ENCODE measurements at regions not wholly inside any gene's neighbourhood (a gene's known extent, or its start where the extent isn't known, plus 50 kb on each side); places are given as distances from the start of the nearest gene placed in this dataset.
A peak's percentile ranks its signal among the peaks of the same experiment; 100 is the strongest.

DNA sequence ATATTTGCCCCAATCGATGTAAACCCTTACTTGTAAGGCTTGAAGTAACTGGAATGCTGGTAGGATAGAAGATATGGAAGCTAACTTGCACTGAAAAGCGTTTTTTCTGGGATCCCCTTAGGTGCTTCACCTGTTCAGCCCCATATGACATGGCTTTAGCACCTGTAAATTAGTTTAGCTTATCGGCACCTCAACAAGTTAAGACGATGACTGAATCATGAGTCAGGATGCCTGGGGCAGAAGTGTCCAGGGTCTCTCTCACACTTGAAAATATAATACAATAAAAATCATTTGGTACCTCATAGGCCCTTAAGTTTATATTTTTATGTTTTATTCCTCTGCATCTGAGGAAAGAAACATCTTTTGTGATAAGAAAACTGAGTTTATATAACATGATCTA lies 409.2 kb upstream of the LRRC4C start:
- no peak for DNase-seq

DNA sequence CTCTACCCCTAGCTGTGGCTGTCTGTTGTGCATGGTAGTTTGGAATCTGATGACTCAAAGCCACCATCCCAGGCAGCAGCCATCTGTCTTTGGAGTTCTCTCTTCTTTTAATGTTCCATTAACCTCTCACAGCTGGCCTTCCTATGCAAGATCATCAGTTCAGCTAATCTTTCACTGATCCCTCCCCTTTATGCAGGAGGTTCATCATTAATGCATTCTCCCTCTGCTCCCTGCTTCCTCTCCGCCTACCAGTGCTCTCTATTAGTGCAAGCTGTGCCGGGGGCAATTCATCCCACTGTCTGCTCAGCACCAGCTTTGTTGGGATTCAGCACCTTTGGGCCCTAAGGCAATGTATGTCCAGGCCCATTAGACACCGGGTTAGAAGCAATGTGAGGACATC lies 413.0 kb upstream of the LRRC4C start:
- no peak for DNase-seq

DNA sequence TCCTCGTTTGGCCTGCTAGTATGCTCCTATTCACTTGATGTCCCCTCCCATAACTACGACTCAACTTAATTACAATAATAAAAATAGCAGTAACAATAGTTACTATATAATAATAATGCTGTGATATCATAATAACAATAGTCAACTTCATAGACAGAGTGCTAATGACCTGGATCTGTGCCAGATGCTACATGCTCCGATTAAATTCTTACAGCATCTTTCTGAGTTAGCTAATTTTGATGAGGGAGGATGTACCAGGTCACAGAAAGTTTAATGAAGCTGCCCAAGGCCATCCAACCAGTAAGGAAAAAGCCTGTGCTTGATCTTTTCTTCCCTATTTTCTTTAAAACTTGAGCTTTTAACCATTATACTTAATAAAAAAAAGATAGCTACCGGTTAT lies 413.4 kb upstream of the LRRC4C start:
- no peak for DNase-seq

DNA sequence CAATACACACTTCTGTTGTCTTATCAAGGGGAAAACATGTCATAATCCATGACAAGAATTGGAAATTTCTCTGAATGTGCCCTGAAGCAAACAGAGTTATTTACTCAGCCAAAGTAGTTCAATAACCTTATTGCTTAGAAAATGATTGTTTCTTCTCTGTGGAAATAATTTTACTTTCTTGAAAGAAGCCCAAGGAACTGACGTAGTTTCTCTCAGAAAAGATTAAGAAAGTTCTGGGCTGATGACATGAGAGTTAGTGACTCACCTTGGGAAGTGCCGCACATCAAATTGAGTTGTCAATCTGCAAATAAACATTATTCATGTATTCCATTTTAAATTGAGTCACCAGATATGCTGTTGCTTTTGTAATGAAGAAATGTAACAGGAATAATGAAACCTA lies 418.6 kb upstream of the LRRC4C start:
- no peak for DNase-seq

DNA sequence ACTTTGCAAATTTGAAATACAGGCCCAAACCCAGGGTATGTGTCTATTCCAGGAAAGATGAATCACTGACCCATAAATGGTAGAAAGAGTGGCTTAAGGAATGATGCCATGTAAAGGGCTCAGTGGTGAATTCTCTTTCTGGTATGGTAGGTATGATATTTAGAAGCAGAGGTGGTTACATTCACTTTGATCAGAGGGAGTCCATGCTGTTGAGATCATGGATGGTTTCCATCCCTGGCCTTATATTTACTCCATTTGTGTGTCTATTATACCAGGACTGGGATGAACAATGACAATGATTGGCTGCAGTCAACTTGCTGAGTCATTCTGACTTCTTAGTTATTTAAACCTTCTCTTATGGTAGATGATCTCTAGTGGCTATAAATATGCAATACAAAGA lies 419.8 kb upstream of the LRRC4C start:
- no peak for DNase-seq

DNA sequence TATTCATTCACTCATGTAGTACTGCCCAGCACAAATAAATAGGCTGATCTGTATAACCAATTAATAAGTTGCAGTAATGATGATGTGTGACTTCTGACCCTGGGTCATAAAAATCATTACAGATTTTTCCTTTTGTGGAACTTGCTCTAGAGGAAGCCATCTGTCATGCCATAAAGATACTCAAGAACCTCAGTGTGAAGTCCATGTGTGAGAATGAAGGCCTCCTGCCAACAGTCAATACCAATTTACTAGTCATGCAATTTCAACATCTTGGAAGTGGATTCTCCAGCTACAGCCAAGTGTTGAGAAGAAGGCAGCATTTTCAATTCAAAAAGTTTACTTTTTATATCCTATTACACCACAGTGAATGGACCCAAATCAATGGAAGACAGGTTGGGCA lies 435.6 kb upstream of the LRRC4C start:
- DNase-seq = no peak

DNA sequence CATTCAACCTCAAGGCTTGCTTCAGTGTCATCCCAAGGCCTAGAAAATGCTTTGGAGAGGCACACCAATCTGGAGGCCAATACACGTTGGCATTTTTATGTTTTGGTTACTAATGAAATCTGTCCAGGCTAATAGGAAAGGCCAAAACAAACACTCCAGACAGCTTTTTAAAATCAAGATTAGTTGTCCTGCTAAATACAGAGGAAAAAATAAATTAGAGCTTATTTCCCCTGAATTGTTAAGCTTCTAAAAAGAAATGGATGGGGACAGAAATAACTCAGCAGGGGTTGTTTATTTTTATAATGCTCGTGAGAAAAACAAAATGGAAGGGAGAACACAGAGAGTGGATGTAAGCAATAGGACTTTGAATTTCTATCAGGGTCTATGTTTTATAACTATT lies 438.5 kb upstream of the LRRC4C start:
- no peak for DNase-seq

DNA sequence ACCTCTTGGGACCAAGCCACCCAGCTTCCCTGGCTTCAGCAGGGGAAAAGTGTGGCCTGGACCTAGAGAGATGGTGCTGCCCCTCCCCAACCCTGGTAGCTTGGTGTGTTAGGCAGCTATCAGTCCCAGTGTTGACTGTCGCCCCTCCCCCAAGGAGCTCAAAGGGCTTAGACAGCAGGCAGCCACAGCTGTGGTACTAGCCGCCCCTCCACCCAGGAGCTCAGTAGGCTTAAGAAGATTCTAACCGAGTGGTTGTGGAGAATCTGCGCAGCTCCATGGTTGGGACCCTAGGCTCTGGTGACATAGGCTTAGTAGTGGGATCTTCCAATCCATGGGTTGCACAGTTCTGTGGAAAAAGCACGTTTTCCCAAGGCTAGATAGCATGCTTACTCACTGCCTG lies 458.4 kb upstream of the LRRC4C start:
- no peak for DNase-seq

DNA sequence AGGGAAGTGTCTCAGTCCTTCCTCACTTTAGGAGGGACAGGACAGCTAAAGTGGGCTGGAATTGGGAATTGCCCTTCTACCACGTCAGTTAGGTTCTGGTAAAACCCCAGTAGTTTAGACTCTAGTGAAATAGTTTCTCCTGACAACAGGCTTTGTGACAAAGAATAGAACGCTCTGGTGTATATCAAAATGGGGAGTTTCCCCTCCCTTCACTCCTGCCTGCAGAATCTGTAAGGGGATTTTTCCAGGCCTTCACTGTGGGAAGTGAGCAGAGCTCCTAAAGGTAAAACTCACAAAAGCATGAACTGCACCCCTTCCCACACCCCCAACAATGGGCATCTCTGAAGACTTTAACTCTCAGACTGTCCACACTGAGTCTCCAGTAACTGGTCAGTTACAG lies 460.9 kb upstream of the LRRC4C start:
- DNase-seq = no peak

DNA sequence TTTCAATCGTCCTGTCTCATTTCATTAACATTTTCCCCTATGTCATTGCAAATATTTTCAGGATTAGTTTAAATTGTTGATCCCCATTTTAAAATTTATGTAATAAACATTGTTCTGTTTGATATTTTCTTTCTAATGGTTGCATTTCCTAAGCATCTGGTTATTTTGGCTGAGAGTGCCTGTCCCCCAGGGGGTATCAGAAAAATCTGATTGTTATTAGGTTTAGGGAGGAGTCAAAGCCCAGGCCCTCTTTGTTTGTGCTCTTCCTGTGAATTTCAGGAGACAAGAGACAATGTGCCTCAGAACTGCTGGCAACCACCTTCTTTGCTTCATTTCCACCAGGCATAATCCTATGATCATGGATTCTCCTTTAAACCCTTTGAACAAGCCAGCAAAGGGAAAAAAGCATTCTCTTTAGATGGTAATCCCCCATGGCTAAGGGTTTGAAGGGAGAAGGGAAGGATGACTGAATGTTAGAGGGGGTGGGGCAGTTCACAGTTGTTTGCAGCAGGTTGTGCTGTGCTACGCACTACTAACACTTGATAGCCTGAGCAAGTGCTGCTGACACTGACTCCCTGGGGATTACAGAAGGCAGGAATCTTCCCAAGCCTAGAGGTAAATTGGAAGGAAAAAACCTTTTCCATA lies 462.4 kb upstream of the LRRC4C start:
- DNase-seq = no peak

DNA sequence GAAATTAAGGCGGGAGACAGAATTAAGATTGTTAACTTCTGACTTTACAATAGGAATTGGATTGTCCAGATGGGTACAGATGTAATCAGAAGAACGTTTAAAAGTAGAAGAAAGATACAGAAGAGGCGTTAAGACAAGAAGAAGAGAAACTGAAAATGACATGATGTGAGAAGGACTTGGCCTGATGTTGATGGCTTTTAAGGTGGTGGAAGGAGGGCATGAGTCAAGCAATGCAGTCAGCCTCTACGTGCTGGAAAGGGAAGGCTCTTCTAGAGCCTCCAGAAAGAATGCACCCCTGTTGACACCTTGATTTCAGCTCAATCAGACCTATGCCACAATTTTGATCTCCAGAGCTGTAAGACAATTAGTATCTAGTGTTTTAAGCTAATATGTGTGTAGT lies 466.9 kb upstream of the LRRC4C start:
- DNase-seq = no peak

DNA sequence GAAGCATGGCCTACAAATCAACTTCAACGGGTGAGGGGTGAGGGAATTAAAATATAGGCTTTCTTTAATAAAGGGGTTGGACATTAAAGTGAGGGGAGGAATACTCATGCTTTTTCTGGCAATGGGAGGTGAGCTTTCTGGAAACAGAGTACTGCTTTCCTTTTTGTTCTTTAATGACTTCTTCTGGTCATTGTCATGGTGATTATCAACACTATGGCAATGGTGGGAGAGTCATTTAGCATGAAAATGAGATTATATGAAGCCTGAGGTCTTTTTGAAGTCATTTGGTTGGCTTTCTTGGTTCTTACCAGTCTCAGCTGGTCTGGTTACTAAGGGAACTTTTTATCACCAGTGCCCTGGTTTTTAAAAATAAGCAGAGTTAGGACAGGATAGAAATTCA lies 475.8 kb upstream of the LRRC4C start:
- no peak for DNase-seq

DNA sequence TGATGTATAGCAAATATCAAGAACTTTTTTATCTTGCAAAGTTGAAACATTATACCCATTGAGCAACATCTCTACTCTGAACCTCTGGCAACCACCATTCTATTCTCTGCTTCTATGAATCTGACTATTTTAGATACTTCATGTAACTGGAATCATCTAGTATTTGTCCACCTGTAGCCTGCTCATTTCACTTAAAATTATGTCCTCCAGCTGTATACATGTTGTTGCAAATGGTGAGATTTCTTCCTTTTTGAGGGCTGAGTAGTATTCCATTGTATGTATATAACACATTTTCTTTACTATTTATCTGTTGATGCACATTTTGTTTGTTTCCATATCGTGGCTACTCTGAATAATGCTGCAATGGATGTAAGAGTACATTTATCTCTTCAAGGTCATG lies 476.3 kb upstream of the LRRC4C start:
- DNase-seq = no peak

DNA sequence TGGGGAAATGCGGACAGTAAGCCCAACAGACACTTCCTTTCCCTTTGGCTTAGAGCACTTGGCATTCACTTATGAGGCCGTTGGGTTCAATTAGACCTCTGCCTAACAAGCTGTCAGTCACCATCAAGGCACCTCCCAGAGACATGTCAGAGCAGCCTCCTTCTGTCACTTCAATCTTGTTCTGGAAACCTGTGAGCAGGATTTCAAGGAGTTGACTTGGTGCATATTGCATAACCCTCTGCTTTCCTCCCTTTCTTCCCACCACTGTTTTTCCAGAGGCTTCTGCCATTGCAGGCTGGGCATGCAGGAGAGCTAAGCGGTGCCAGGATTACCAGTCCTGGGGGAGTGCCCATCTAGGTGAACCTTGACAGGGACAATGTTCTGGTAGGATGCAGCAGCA lies 484.2 kb upstream of the LRRC4C start:
- DNase-seq = no peak

DNA sequence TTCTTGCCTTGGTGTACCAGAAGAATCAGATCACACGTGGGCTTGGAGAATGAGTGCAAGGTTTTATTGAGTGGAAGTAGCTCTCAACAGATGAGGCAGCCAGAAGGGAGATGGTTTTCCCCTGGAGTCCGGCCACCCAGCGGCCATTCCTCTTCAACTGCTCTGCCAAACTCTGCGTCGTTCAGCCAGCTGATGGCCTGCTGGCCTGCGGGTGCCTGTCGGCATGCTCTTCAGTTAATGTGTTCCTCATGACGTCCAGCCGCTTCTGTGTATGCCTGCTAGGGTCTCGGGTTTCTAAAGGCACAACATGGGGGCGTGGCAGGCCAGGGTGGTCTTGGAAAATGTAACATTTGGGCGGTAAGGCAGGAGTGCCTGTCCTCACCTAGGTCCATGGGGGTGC lies 487.9 kb upstream of the LRRC4C start:
- DNase-seq = no peak

DNA sequence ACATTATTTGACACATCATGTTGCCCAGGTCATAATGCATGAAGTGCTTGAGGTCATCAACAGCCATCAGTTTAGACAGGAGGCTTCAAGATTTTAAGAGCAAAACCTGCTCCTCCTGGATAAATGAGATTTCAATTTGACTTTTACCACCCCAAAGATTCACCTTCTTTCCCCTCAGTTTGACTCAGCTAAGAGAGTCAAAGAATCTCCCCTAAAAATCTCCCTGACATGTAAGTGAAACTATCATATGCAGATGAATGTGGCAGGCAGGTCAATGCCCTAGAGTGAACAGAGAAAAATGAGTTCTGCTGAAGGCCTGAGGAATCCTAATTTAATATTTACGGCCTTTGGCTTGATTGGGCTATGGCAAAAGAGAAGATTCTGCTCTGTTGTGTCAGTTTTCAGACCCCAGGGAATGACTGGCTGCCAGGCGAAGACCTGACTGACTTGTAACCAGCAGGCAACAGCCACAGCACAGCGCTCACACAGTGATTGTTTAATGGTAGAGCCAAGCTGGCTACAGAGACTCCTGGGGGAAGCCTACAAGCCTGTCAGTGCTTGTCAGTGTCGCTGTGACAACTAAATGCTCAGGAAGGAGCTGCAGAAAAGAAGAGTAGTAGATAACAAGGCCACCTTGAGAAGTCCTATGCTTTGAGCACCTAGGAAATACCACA lies 491.2 kb upstream of the LRRC4C start:
- DNase-seq = no peak

DNA sequence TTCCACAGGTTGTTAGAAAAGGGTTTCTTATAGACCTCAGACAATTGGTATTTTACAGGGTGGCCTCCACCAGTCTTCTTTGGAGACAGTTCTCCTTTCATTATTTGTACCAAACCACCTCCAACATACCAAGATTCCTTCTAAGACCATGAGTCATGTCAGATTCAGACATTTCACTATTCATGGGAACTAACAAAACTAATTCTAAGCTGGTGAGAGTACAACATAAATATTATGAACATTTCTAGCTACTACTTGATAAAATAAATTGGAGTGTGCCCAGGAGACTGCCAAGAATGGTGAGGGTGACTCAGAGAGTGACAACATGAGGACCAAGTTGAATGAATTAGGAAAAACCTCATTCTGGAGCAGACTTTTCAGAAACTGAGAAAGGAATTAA lies 494.6 kb upstream of the LRRC4C start:
- DNase-seq = no peak

DNA sequence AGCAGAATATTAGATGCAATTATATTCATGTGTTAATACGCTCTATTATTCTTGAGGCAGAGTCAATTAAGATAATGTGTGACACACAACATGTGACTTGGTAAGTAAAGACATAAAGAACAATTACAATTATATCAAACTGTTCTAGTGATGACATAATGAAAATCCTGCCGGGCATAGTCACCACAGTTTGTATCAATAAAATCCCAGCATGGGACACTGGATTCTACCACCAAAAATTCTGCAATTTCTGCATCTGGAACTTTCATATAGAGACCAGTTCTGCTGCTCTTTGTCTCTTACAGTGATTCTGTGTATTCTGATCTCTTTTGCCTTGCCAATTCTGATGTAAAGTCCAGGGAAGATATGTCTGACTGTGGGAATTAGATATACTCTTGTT lies 495.6 kb upstream of the LRRC4C start:
- no peak for DNase-seq

DNA sequence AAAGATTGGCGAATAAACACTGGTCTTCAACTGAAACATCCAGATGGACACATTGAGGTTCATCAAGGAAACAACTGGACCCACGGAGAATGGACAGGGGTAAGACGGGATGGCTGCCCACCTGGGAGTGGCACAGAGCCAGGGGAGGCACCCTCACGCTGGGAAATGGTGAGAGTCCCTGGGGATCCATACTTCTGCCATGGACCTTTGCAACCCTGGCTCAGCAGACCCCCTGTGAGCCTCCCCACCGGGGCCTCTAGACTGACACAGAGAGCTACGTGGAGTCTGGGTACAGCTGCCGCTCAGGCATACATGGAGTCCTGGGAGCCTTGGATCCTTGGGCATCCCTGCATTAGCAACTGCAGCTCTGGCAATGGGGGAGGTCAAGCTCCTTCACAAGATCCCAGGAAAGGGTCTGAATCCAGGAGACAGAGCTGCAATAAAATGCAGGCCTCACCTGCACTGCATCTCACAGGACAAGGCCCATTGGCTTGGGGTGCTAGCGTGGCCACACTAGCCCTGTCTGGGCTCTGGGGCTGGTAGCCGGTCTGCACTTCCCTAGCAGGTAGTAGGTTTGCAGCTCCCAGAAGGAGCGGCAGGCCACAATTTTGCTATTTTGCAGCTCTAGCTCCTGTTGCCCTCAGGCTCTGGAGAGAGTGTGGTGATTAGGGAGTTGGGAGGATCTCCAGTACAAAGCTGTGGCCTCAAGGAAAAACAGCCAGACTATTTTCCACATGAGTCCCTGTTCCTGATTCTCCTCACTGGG lies 496.4 kb upstream of the LRRC4C start:
- no peak for DNase-seq

DNA sequence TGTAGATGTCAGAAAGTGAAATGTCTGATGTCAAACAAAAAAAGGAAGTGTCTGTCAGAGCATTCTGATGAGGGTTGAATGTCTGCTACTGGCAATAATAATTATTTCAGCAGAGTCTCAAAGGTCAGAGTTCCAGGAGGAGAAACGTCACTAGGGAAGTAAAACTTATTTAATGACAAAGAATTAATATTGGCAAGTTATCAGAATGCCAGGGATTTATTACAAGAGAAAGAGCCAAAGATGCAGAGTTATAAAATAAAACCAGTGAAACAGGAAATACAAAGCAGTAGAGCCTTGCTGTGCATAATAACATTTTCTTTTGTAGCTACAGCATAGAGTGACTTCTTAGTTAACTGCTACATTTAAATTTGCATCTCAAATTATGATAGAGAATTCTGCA lies 504.0 kb upstream of the LRRC4C start:
- no peak for DNase-seq

DNA sequence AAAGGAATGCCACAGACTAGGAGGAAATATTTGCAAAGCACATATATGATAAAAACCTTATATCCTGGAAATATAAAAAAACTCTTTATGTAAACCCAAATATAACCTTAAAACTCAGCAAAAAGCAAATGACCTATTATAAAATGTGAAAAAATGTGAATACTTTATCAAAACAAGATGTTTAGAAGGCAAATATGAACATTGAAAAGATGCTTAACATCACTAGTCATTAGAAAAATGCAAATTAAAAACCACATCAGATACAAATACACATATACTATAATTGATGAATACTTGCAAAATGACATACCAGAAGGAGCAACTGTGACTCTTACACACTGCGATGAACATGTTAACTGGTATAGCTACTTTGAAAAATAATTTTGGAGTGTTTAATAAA lies 511.2 kb upstream of the LRRC4C start:
- no peak for DNase-seq

DNA sequence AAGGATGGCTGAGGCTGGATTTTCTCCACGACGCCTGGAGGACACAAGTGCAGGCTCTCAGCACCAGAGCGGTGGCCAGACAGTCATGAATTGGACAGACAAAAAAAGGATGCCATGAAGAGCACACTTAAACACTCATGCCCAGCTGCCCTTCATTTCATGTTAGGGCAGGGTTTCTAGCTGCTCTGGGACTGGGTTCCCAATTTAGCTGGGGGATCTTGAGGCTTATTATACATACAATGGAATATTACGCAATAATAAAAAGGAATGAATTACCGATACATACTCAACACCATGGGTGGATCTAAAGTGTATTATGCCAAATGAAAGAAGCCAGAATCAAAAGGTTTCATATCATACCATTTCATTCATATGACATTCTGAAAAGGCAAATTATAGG lies 512.1 kb upstream of the LRRC4C start:
- no peak for DNase-seq

DNA sequence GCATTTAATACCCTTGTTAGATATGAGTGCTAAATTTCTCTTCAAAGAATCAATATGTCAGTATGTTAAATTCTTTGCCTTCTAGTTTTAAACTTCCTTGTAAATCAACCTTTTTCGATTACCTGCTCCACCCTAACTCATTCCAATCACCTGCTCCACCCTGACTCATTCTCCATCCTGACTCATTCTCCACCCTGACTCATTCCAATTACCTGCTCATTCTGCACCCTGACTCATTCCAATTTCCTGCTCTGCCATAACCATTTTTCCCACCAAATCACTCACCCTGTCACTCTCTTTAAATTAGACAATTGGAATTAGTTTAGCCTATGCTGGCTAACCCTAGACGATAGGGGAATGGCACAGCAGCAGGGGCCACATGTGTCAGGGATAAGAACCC lies 519.5 kb upstream of the LRRC4C start:
- peak; percentile 1 for DNase-seq

DNA sequence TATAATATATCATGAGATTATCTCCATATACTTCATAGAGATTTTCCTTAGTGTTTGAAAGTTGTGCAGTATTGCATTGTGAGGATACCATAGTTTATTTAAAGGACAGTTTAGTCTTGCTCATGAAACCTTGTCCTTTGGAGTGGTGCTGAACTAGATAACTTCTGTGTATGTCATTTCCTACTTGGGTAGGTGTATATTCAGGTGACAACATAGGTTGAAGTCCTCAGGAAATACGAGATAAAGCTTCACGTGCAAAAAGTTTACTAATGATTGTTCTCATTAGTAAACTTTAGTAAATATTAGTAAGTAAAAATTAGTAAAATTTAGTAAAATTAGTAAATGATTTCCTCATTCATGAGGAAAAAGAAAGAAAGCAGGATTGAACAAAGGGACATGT lies 521.3 kb upstream of the LRRC4C start:
- DNase-seq = no peak

DNA sequence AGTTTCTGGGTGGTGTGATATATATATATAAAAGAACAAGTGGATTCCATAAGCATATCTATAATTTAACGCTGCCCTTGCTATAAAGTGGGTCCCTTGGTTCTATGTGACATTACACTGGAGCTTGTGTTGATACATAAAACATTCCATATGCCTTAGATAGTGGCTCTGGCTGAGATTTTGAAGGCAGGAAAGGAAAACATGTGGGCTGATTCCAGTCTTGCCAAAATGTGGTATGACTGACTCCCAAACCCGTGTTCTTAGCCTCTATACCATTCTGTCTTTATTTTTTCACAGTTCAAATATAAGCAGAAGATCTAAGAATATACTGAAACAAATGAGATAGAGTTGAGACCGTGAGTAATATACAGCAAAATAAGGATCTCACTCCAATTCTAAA lies 522.8 kb upstream of the LRRC4C start:
- no peak for DNase-seq

Measured in activated CD4-positive, alpha-beta T cell treated with anti-CD3 and anti-CD28 coated beads, Interleukin-10, Interleukin-2, amounts not matched to agents 100 ng/mL and 50 ng/mL, durations not matched to agents 16 hours and 8 hours (primary cell).